NCI-H526 treated with DMSO at 0.1 percent for 48 hours (cell line): ENCODE measurements at regions not wholly inside any gene's neighbourhood (a gene's known extent, or its start where the extent isn't known, plus 50 kb on each side); places are given as distances from the start of the nearest gene placed in this dataset.
"Not testable (repeated sequence)": the region's sequence is repeated elsewhere in the genome, so short reads cannot be mapped to it uniquely, and the experiment has no call there.

Source experiments
- DNase-seq: peaks from one replicate; lab custom pipeline; 2025; lab: John Stamatoyannopoulos, UW

DNA sequence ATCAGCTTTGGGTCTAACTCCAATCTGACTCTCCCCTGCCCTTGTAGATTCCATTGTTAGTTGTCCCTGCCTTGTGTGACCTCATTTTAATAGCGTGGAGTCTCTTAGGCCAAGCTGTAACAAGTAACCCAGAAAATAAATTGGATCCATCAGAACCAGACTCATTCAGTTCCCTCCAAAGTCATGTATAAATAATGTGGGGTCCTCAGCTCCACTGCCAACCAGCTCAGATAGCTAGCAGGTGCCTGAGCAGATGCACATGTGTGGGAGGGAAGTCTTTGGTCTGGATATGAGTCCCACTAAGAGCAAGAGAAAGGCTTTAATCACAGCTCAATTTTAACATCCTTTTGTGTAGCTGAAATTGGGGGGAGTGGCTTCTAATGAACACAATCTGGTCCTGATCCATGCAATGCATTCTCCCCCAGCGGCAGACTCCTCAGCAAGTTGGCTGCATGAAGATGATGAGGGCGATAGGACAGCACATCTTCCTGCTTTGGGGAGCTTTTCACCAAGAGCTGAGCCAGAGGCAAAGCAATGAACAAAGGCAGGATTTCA lies 151.6 kb downstream of the ABCC12 start:
- no peak for DNase-seq

- DNase-seq: no peak
Measured at GRCh38 chr16:48003206-48003907, 152.4 kb downstream of the ABCC12 start.

DNA sequence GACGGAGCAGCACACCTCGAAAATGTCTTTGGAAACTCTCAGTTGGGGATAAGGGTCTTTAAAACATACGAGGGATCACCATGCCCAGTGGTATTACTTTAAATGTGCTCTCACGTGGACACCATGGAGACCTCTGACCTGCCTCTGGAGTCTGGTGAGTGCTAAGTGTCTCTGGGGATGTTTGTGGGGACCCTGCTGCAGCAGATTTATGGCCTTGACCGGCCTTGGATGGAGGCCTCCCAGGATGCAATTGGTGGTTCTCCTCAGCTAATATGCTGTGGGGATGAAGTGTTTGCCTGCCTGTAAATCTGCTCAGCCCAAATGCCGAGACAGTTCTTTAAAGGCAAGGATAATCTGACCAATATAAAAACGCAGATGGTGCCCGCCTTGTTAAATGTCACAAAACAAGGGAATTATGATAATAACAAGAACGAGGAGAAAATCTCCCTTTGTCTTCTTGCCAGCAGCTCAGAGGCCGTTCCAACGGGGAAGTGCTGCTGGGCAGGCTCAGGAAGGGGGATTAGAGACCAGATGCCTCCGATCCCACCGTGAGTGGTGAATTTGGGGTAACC lies 154.4 kb downstream of the ABCC12 start:
- DNase-seq: no peak

- no peak for DNase-seq
Measured at GRCh38 chr16:48000622-48001021, 155.2 kb downstream of the ABCC12 start.

- no peak for DNase-seq
Measured at GRCh38 chr16:47999595-47999994, 156.2 kb downstream of the ABCC12 start.

DNA sequence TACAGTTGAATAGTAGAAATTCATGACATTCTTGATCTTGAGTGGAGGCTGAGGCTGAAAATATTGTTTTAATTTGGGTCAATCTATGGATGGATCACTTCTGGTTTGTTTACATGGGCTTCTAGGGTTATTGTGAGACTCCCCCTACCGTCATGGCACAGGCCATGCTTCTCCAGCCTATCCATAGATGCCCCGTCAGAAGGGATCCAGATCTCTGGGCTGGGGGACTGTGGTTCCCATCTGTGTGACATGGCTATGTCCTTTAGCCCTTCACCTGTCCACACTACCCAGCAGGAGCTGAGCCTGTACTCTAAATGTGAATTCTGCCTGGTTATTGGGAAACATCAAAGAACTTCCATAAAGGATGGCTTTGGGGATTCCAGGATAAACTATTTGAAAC lies 160.4 kb downstream of the ABCC12 start:
- no peak for DNase-seq

- DNase-seq: no peak
Measured at GRCh38 chr16:47991491-47991890, 164.3 kb downstream of the ABCC12 start.

DNA sequence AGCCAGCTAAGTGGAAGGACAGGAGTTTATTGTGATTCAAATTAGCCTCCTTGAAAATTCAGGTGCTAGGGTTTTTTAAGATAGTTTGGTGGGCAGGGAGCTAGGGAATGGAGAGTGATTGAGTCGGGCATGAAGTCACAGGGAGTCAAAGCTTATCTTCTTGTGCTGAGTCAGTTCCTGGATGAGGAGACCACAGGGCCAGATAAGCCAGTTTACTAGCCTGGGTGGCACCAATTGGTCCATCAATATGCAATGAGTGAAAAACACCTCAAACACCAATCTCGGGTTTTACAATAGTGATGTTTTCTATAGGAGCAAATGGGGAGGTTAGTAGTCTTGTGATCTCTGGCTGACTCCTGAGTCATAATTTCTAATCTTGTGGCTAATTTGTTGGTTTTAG lies 165.1 kb downstream of the ABCC12 start:
- no peak for DNase-seq

DNA sequence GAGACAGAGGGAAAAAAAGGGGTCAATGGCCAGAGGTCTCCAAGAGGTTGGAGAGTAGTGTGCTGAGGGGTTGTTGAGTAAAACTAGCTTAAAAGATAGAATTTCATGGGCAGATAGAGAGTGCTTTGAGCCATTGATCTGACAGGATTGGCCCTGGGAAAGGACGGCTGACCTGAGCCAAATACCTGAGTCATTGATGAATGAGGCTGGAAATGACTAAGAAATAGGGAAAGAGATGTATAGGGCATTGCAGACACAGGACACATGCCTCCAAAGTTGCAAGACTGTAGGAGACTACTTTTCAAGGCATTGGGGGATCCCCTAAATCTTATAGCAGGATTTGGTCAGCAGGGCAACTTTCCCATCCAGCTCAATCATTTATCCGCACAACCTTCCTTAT lies 168.7 kb downstream of the ABCC12 start:
- no peak for DNase-seq

DNA sequence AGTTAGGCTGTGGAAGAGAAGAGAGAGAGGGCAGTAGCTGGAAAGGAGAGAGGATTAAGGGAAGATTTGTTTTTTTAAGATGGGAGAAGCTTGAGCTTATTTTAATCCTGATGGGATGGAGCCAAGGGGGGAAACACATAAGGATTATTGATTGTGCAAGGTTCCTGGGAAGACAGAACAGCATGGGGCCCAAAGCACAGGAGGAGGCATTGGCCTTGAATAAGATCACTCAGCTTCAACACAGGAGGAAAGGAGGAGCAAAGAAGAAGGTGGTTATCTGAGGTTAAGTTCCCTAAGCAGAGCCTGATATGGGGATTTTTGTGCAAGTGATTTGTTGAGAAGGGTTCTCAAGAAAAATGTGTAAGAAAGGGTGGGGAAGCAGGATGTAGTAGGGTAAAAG lies 169.8 kb downstream of the ABCC12 start:
- no peak for DNase-seq

DNA sequence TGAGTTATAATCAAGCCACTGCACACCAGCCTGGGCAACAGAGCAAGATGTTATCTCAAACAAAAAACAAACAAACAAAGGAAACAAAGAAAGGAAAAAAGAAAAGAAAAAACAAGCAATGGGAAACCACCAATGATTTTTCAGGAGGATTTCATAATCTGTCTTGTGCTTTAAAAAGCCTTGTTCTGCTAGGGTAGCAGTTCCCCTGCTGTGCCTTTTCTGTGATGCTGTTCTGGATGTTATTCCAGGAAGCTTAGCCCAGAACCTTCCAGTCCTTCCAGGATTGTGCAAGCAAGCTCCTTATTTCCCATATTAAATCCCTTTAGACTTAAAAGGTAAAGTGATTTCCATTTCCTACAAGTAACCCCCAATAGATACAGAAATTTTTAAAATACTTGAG lies 171.1 kb downstream of the ABCC12 start:
- no peak for DNase-seq

DNA sequence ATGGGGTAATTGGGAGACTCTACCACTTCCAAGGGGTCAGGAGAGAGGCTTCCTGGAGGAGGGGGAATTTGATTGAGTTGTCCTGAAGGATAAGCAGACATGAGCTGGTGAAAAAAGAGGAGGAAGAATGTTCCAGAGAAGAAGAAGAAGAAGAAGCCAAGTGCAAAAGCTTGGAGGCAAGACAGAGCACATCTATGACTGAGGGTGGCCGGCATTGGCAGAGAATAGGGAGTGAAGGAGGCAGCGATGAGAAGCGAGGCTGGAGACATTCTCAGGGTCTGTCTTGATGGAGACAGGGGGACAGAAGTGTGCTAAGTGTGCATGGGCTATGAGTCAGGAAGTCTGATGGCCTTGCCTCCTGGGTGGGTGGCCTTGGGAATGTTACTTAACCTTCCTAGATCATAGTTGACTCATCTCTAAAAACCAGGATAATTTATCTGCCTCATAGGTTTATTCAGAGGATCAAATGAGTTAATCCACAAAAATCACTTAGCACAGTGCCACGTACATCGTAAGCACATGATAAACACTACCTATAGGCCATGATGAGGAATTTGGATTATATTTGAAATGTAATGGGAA lies 171.7 kb downstream of the ABCC12 start:
- DNase-seq: no peak

DNA sequence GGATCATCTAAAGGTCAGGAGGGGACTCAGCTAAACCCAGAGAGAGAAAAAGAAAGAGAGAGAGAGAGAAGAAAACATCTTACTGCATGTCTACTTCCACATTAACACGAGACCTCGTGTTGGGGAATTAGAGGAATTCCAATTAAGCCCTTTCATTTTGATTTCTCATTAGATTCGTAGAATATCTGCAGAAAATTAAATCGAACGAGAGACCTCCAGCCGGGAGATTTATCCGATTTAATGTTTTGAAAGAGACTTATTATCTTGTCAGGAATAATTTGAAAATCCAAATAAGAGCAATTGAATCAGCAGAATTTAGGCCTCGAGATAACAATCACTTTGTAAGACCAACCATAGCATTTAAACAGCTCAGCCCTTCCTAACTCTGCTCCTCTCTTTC lies 175.6 kb downstream of the ABCC12 start:
- DNase-seq: no peak

DNA sequence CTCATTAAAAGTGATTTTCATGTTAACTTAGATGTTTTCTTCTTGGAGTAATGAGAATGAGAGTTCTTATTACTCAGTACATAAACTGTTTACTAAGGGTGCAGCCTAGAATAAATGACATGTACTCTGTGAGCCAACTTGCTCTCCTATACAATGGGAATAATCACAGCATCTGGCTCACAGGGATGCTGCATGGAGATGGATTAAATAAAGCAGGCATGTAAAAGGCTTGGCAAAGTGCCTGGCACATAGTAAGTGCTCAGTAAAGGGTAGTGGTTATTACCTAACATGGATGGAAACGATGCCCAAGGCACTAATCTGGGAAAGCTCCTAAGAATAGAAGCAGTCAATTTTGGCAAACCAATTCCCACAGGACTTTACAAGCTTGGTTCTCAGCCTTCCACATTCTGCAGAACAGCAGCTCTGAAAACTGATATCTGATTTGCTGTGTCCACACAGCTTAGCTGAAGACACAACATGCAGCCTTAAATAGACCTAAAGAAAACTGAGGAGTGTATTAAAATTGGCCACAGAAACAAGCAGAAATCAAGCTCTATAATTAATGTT lies 176.1 kb downstream of the ABCC12 start:
- DNase-seq: no peak

GRCh38 chr16:47979164-47979520 lies 176.7 kb downstream of the ABCC12 start:
- no peak for DNase-seq

- no peak for DNase-seq
Measured at GRCh38 chr16:47978491-47979163, 177.2 kb downstream of the ABCC12 start.

- DNase-seq: no peak
Measured at GRCh38 chr16:47977802-47978201, 178.0 kb downstream of the ABCC12 start.

DNA sequence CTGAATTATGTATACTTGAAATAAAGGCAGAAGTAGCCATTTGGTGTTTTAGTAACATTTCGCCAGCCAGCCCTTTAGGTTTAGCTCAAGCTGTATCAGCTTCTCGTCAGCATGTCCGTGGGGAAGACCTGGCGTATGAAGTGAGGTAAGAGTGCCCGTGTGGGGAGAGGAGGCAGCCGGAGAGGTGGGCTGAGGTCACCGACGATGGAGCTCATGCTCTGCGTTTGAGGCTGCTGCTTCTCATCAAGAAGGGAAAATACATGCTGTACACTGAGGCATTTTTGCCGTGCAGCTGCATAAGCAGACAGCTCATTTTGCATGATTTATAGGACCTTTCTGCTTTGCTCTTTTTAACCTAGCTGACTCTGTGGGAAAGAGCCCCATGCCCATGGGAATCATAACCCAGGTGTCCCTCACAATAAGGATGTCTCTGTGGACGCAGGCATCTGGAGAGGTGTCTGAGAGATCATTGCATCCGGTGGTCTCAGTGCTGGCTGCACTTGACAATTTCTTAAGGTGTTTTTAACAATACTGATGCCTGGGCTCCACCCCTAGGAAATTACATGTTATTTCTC lies 179.1 kb downstream of the ABCC12 start:
- DNase-seq: peak; percentile 1

DNA sequence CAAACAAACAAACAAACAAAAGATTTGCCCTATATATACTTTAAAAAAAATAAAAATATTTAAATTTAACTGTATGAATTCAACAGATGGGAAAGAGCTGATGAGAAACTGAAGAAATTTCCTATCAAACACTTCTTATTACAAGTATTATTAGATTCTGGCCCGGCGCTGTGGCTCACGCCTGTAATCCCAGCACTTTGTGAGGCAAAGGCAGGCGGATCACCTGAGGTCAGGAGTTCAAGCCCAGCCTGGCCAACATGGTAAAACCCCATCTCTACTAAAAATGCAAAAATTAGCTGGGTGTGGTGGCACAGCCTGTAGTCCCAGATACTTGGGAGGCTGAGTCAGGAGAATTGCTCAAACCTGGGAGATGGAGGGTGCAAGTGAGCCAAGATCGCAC lies 180.8 kb downstream of the ABCC12 start:
- not testable (repeated sequence) for DNase-seq

DNA sequence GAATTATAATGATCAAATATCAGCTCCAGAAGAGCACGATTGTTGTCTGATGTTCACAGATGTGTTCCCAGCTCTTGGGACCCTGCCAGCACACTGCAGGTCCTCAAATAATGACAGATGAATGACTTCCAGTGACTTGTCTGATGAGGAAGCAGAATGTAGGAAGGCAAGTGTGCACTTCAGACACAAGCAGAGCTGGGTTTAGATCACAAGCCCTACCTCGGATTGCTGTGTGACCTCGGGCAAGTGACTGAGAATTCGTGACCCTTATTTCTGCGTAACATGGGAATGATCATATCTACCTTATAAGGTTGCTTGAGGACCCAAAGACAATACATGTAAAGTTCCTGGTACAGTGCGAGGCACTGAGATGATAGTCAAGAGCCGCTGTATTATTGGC lies 182.2 kb downstream of the ABCC12 start:
- DNase-seq: no peak

DNA sequence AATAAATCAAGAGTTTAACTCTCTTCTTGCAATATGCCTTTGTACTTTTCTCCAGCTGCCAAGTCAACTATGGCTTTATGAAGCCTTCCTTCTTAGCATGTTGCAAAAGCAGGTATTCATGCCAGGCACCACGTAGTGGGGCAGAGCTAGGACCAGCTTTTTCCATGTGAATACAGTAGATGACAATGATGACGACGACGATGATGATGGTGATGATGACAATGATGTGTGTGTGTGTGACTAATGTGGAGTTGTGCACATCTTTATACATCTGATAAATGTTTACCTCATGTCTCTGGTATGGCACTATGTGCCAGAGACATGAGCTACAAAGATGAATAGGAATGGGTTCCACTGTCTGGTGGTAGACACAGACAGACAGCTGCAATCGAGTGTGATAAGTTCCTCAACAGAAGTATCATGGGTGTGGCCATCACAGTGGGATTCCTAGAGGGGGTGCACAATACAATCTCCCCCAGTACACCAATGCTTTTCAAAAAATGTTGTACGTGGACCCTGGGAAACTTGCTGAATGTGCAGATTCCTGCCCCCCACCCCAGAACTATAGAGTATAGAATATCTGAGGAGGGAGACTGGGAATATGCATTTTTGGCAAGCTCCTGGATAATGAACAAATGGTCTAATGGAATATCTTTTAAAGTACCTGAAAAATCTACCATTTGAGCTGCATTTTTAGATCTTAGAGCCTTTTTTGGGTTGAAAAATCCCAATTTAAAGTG lies 183.4 kb downstream of the ABCC12 start:
- no peak for DNase-seq

DNA sequence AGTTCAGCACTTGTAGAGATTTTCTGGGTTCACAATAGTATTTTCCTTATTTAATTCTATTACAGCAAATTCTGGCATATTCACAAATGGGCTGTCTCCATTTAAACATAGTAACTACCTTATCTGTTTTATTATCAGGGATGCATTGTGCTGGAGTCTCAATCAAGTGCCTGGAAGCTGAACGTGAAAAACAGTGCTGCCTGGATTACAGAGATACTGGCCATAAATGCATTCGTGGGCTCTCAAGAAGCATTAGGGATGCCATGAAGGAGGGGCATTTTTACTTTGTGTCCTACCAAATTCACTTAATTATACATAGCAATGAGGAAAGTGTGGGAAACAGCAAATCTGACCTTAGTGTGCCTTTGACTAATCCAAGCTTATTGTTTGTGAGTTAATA lies 184.6 kb downstream of the ABCC12 start:
- DNase-seq: no peak
